ENCODE measurements at regions not wholly inside any gene's neighbourhood (a gene's known extent, or its start where the extent isn't known, plus 50 kb on each side); places are given as distances from the start of the nearest gene placed in this dataset.

DNA sequence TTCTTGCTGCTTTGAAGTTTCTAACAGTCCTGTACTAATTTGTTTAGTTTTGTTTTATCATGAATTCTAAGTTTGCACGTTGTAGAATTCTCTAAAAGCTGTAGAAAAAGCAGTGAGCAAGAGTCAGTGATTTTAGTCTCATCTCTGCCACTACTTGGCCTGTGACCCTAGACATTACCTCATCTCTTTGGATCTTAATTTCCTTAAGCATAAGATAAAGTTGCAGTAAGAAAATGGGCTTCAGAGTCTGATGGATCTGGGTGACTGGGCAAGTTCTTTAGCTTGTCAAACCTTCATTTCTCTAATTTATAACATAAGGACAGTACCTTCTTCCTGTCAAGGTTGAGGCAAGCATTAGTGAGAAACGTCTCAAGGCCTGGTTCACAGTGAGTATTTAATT is 247.9 kb downstream of the DMRT2 start:
- TF ChIP-seq Cebpa-rat (IDR thresholded peaks at IDR 0.05) = no peak
- Histone ChIP-seq H3K4me1 (no peaks in the 10 kb centered on the region), H3K36me3 (no peaks in the 10 kb centered on the region), H3K9ac (no peak overlapping the region), H3K4me3 (no peak overlapping the region), H3K27ac (no peak overlapping the region), H4K20me1 (no peaks in the 10 kb centered on the region), H3K4me2 (no peak overlapping the region), H3K27me3 (no peaks in the 10 kb centered on the region; a peak in 1 of 22 replicates), H3K9me3 (replicated peaks in 1 of 11) (no peaks in the 10 kb centered on the region)

DNA sequence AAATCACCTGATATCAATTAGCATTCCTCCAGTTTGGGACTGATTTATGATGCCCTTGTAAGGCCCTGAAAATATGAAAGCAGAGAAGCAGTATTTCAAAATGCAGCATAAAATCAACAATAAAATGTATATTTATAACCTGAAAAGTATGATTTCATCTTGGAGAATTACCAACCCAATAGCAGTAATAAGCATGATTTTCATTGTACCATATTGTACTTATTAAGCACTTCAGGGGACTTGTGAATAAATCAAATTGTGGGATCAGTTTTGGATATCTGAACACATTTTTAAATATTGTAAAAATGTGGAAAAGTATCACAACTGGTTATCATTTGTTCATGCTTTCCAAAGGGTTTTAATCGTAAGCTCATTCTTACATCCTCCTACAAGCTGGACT is 250.8 kb downstream of the DMRT2 start:
- TF ChIP-seq Cebpa-rat (IDR thresholded peaks at IDR 0.05) = no peak
- no peaks in the 10 kb centered on the region for H4K20me1 ChIP-seq
- H3K4me2 ChIP-seq = no peak overlapping the region
- H3K27ac ChIP-seq = no peak overlapping the region
- no peaks in the 10 kb centered on the region for H3K27me3 ChIP-seq
- H3K9ac ChIP-seq = no peak overlapping the region
- H3K9me3 ChIP-seq (replicated peaks in 1 of 11) = no peaks in the 10 kb centered on the region
- no peak overlapping the region for H3K4me3 ChIP-seq
- no peaks in the 10 kb centered on the region for H3K4me1 ChIP-seq
- H3K36me3 ChIP-seq = no peaks in the 10 kb centered on the region

DNA sequence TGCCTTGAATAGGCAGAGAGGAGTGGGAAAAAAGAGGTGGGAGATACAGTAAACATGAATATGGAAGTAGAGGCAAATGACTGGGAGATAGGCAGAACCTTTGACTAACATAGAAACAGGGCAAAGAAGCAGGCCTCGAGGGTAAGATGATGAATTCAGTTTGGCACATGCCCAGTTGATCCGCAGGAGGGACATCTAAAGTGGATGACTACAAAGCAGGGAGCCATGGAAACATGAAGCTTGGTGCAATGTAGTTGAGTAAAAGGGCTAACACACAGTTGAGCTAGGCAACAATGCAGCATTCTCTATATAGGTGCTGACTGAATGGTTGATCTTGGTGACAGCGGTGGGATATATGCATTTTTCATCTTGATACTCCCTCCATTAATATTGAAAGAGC is 253.8 kb downstream of the DMRT2 start:
- Histone ChIP-seq H3K4me2 (no peak overlapping the region), H3K27me3 (no peaks in the 10 kb centered on the region), H3K9me3 (replicated peaks in 1 of 11) (no peaks in the 10 kb centered on the region), H3K9ac (no peak overlapping the region), H3K27ac (no peak overlapping the region), H3K4me3 (no peak overlapping the region), H3K4me1 (no peaks in the 10 kb centered on the region), H4K20me1 (no peaks in the 10 kb centered on the region), H3K36me3 (no peaks in the 10 kb centered on the region)
- no peak for TF ChIP-seq Cebpa-rat (IDR thresholded peaks at IDR 0.05)

DNA sequence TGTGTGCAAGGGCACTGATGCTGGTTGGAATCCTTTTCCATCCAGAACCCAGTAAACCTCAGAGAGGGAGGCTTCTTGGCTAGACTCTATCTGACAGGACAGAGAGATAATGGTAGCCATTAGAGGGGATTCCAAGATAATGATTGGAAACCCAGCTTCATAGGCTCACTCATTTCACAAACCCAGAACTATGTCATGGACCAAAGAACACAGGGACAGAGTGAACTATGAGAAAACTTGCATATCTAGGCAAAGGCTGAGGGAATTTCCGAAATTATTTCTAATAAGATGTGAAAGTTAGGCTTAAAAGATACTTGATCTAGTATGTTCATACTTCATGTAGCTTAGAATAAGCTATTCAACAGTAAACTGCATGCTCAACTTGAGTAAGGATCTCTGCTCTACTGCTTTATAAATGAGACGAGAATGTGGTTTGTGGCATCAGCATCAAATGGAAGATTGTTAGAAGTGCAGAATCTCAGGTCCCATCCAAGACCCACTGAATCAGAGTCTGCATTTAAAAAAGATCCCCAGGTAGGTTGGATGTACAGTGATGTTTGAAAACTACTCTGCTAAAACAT is 261.4 kb downstream of the DMRT2 start:
- no peak overlapping the region for H3K4me3 ChIP-seq
- no peaks in the 10 kb centered on the region for H3K4me1 ChIP-seq
- H3K27ac ChIP-seq = no peak overlapping the region
- H4K20me1 ChIP-seq = no peaks in the 10 kb centered on the region
- H3K27me3 ChIP-seq = no peaks in the 10 kb centered on the region
- no peak for TF ChIP-seq Cebpa-rat (IDR thresholded peaks at IDR 0.05)
- peaks cover 8 to 13% (median 12%) of the 10 kb centered on the region in 11 experiments; a peak in 20 of 22 replicates for H3K9me3 ChIP-seq (replicated peaks in 1 of 11)
- H3K36me3 ChIP-seq = peaks cover 0 to 3% (median 0%) of the 10 kb centered on the region in 11 experiments; a peak in 1 of 22 replicates
- no peak overlapping the region for H3K4me2 ChIP-seq
- H3K9ac ChIP-seq = no peak overlapping the region

GRCh38 chr9:1319436-1319835 is 269.3 kb downstream of the DMRT2 start:
- Histone ChIP-seq H3K27ac (no peak overlapping the region), H3K4me3 (no peak overlapping the region)
- TF ChIP-seq Cebpa-rat (IDR thresholded peaks at IDR 0.05) = no peak

DNA sequence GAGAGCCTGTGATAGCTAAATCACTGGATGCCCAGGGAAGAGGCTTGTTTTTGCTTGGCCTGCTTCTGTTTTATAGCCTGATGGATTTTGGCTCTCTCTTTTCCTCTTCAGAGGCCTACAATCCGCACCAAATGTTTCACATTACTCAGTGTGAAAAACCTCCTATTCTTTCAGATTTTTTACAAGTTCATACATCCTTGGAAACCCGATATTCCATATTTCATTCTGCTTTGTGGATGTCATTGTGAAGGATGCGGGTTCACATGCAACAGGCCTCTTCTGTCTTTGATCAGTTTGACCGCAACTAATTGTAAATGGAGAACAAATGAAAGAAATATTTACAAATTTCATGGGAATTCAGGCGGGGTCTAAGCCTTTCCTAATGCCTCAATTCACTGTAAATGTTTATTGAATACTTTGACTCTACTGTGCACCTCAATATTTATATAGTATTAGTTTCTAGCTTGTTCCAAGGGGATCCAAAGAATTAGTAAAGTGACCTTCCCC is 269.9 kb downstream of the DMRT2 start:
- H3K27ac ChIP-seq = no peak overlapping the region
- H3K9ac ChIP-seq = no peak overlapping the region
- no peak overlapping the region for H3K4me3 ChIP-seq
- H3K36me3 ChIP-seq = peaks cover 0 to 3% (median 0%) of the 10 kb centered on the region in 11 experiments; a peak in 1 of 22 replicates
- H4K20me1 ChIP-seq = no peaks in the 10 kb centered on the region
- peaks cover 8 to 17% (median 14%) of the 10 kb centered on the region in 11 experiments; a peak in 20 of 22 replicates for H3K9me3 ChIP-seq (replicated peaks in 1 of 11)
- no peak overlapping the region for H3K4me2 ChIP-seq
- no peaks in the 10 kb centered on the region for H3K4me1 ChIP-seq
- no peaks in the 10 kb centered on the region; a peak in 1 of 22 replicates for H3K27me3 ChIP-seq
- no peak for TF ChIP-seq Cebpa-rat (IDR thresholded peaks at IDR 0.05)

More at GRCh38 chr9:1319436-1319835, 269.3 kb downstream of the DMRT2 start:
- H3K27me3 ChIP-seq = no peaks in the 10 kb centered on the region; a peak in 1 of 22 replicates
- H3K4me2 ChIP-seq = no peak overlapping the region
- H3K4me1 ChIP-seq = no peaks in the 10 kb centered on the region
- H4K20me1 ChIP-seq = no peaks in the 10 kb centered on the region
- peaks cover 0 to 3% (median 0%) of the 10 kb centered on the region in 11 experiments; a peak in 1 of 22 replicates for H3K36me3 ChIP-seq
- peaks cover 8 to 17% (median 14%) of the 10 kb centered on the region in 11 experiments; a peak in 20 of 22 replicates for H3K9me3 ChIP-seq (replicated peaks in 1 of 11)
- H3K9ac ChIP-seq = no peak overlapping the region

DNA sequence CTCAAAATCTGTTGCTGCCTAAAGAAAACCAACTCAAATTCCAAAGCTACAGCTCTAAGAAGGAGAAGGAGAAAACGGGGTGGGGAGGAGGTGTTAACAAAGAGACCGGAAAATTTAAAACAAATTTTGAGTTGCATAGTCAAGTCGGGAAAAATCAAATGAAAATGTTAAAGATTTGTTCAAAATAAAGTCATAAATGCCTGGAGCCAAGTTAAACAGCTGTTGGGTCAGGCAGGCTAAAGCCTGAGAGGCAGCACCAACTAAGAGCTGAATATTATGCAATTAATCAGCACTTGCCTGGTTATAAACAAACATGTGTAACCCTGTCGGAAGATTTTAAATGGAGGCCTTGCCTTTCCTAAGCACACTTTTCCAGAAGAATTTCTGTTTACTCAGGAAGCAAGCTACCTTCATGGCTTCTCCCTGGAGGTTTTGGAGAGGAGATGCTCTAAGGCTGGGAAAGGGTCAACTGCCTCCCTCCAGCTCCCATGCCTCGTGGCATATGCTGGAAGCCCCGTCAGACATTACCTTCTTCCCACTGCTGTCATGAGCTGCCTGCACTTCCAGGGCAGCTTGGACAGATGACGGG is 270.5 kb downstream of the DMRT2 start:
- TF ChIP-seq Cebpa-rat (IDR thresholded peaks at IDR 0.05) = no peak
- Histone ChIP-seq H3K9ac (no peak overlapping the region), H3K4me2 (no peak overlapping the region), H3K4me3 (no peak overlapping the region), H3K27me3 (no peaks in the 10 kb centered on the region; a peak in 1 of 22 replicates), H3K4me1 (no peaks in the 10 kb centered on the region), H3K36me3 (peaks cover 0 to under 1% (median 0%) of the 10 kb centered on the region in 11 experiments; a peak in 1 of 22 replicates), H3K27ac (no peak overlapping the region), H4K20me1 (no peaks in the 10 kb centered on the region), H3K9me3 (replicated peaks in 1 of 11) (peaks cover 6 to 13% (median 11%) of the 10 kb centered on the region in 11 experiments; a peak in 20 of 22 replicates)

- H3K27ac ChIP-seq = no peak overlapping the region
- no peak overlapping the region for H3K4me3 ChIP-seq
- no peaks in the 10 kb centered on the region for H3K36me3 ChIP-seq
- no peak overlapping the region for H3K4me2 ChIP-seq
- no peaks in the 10 kb centered on the region for H3K4me1 ChIP-seq
- no peaks in the 10 kb centered on the region for H3K27me3 ChIP-seq
- no peaks in the 10 kb centered on the region for H3K9me3 ChIP-seq (replicated peaks in 1 of 11)
- no peak overlapping the region for H3K9ac ChIP-seq
- TF ChIP-seq Cebpa-rat (IDR thresholded peaks at IDR 0.05) = no peak
- no peaks in the 10 kb centered on the region for H4K20me1 ChIP-seq
Measured at GRCh38 chr9:1327467-1327866, 277.3 kb downstream of the DMRT2 start.

- H3K9me3 ChIP-seq (replicated peaks in 1 of 11) = no peaks in the 10 kb centered on the region
- H3K4me3 ChIP-seq = no peak overlapping the region
- H3K9ac ChIP-seq = no peak overlapping the region
- no peak for TF ChIP-seq Cebpa-rat (IDR thresholded peaks at IDR 0.05)
- H3K4me1 ChIP-seq = no peaks in the 10 kb centered on the region
- no peaks in the 10 kb centered on the region for H4K20me1 ChIP-seq
- H3K27ac ChIP-seq = no peak overlapping the region
- H3K4me2 ChIP-seq = no peak overlapping the region
- H3K27me3 ChIP-seq = no peaks in the 10 kb centered on the region
- no peaks in the 10 kb centered on the region for H3K36me3 ChIP-seq
Measured at GRCh38 chr9:1328341-1328740, 278.2 kb downstream of the DMRT2 start.
